Middle frontal gyrus (tissue), 1 donor: ENCODE measurements at regions not wholly inside any gene's neighbourhood (a gene's known extent, or its start where the extent isn't known, plus 50 kb on each side); places are given as distances from the start of the nearest gene placed in this dataset.
"Not testable (repeated sequence)": the region's sequence is repeated elsewhere in the genome, so short reads cannot be mapped to it uniquely, and the experiment has no call there.

ENCODE experiments used
- DNase-seq: peaks from one replicate; pipeline ENCODE4 v3.0.0-alpha.2; 2015; ENCODE audit warnings: low spot score; ENCODE audit errors: extremely low spot score

DNA sequence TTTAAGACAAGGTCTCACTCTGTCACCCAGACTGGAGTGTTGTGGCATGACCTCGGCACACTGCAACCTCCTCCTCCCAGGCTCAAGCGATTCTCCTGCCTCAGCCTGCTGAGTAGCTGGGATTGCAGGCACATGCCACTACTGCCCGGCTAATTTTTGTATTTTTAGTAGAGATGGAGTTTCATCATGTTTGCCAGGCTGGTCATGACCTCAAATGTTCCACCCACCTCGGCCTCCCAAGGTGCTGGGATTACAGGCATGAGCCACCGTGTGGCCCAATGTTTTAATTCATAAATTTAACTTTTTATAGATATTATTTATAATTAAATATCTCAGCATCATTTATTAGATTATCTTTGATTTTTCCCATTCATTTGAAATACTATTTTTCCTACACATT is 658.0 kb upstream of the NRG3 start:
- no peak for DNase-seq

DNA sequence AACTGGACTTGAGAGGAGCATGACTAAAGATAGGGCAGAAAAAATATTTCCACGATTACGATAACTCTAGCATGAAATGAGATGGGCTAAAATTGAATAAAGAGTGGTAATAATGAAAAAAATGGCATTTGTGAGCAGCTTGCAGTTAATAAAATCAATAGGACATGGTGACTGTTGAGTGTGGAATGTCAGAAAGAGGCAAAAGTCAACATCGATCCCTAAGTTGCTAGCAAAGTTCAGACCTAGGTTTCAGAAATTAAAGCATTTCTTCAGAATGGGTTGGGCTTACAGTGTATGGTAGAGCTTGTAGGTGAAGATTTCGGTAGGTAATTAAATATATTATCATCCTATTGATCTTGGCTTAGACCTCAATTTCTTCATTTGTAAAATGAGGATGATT is 656.7 kb upstream of the NRG3 start:
- no peak for DNase-seq

DNA sequence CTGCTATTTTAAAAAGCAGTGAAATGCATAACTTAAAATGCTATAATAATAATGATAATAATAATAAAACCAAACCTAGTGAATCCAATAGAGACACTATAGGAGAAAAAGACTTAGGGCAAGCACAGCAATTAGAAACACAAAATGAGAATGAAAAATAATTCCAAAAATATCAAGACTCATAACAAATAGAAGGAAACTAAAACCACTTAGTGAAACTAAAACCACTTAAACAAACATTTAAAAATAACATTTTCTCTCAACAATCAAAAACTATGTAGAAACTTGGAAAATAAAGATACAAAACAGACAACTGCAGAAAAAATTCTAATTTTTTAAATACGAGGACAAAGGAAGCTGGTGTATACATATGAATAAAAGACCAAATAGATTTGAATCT is 655.2 kb upstream of the NRG3 start:
- no peak for DNase-seq

DNA sequence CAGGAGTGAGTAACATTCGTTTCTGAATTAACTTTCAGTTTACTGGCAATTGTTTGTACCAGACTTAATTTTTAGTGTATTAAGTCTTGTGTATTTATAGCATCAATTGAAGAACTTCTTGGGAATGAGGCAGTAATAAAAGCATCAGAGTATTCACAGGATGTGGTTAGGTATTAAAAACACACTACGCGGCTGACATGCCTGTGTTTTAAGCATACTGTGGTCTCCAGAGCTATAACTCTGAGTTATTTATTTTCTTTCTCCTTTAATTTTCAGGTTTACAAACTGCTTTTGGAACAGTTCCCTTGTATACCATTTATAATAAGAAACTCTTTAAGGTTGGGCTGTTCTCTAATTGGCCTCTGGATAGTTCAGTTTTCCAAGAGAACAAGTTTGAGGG is 626.1 kb upstream of the NRG3 start:
- DNase-seq: no peak

DNA sequence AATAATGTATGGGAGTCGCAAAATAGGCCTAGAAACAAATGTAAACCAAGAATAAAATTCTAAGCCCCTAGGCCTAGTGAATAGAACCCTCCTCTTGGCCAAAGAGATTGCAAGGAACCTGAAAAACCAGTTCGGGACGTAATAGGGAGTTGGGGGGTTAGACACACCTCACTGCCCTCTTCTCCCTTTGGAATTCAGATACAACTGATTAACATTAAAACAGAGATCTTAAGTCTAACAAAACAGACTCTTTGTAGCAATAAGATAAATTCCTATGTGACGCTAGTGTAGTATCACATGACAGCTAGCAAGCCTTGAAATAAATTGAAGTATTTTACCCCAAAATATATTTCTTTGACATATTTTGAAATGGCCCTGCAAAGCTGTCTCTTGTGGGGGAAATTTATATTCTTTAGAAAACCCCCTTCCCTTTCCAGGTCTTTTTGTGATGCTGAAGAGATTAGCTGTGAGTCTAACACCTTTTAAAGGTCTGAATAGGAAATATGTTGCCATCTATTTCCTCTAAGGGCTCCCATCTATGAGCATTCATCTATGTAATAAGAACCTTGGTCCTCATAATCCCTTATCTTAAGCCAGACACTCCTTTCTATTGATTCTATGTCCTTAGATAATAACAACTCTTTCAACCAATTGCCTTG is 623.4 kb upstream of the NRG3 start:
- no peak for DNase-seq

DNA sequence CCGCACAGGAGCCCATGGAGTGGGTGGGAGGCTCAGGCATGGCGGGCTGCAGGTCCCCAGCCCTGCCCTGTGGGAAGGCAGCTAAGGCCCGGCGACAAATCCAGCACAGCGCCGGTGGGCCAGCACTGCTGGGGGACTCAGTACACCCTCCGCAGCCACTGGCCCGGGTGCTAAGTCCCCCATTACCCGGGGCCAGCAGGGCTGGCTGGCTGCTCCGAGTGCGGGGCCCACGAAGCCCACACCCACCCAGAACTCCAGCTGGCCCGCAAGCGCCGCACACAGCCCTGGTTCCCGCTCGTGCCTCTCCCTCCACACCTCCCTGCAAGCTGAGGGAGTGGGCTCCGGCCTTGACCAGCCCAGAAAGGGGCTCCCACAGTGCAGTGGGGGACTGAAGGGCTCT is 610.0 kb upstream of the NRG3 start:
- DNase-seq: not testable (repeated sequence)

DNA sequence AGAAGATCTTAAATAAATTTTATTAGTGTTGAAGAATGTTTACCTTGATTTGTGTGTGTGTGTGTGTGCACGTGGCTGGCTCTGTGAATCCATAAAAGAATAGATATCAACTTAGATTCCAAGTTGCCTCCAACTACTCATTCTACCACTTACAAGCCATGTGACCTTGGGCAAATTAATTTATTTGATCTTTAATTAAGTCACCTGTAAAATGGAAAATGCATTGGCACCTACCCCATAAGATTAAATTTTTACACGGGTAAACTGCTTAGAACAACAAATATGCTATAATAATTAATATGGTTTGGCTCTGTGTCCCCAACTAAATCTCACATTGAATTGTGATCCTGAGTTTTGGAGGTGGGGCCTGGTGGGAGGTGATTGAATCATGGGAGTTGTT is 604.9 kb upstream of the NRG3 start:
- no peak for DNase-seq

DNA sequence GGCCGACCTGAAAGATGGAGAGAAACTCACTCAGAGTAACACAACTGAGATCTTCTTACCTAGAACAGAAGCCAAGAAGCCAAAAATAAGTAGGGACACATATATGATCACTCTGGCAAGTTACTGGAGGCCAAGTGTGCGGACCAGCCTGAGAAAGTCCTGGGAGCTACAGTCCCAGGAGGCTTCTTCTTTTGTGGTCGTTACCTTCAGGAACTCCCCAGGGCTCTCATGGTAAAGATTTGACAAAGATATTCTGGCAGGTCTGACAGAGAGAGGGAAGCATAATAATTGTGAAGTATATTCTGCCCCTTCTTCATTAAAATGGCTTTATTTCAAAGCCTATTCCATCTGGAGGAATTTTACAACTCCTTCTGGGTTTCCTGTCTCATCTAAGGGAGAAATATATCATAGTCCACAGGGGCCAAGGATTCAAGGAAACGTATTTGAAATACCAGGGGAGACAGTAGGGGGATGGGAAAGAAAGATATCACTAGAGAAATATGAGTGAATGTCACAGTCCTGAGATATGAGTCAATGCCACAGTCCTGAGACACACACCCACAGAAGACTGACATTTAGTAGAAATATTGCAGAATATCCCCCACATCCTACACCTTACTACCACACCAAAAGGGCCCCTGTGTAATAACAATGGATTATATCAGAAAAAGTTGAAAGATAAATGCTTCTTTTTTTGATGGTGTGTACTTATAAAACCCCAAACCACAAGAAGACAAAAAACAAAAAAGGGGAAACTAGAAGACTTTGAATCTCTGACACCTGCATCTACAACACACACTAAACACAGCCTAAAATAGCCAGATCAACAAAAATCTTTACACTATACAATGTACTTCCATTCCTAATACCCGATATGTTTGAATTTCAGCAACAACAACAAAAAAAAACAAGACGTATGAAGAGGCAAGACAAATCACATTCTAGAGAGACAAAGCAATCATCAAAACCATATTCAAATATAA is 594.2 kb upstream of the NRG3 start:
- no peak for DNase-seq

DNA sequence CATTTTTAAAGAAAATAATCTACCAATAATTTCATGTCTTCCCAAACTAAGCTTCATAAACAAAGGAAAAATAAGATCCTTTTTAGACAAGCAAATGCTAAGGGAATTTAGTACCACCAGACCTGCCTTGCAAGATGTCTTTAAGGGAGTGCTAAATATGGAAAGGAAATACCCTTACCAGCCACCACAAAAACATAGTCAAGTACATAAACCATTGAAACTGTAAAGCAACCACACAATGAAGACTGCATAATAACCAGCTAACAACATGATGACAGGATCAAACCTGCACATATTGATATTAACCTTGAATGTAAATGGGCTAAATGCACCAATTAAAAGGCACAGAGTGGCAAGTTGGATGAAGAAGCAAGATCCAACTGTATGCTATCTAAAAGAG is 586.5 kb upstream of the NRG3 start:
- no peak for DNase-seq

DNA sequence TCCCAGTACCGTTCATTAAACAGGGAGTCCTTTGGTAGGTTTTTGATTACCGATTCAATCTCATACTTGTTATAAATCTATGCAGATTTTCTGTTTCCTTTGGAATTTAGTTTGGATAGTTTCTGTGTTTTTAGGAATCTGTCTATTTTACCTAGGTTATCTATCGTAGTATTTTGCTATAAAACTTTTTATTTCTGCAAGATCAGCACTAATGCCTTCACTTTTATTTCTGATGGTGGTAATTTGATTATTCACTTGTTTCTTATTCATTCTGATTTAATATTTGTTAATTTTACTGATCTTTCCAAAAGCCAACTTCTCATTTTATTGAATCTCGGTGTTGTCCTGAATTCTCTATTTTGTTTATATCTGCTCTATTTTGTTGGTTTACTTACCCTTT is 577.7 kb upstream of the NRG3 start:
- no peak for DNase-seq

DNA sequence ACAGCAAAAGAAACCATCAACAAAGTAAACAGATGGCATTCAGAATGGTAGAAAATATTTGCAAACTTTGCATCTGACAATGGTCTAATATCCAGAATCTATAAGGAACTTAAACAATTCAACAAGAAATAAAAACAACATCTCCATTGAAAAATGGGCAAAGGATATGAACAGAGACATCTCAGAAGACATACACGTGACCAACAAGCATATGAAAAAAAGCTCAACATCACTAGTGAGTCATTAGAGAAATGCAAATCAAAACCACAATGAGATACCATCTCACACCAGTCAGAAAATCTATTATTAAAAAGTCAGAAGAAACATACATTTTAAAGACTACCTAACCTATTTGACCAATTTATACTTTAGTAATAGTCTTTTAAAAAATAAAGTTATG is 571.3 kb upstream of the NRG3 start:
- no peak for DNase-seq

DNA sequence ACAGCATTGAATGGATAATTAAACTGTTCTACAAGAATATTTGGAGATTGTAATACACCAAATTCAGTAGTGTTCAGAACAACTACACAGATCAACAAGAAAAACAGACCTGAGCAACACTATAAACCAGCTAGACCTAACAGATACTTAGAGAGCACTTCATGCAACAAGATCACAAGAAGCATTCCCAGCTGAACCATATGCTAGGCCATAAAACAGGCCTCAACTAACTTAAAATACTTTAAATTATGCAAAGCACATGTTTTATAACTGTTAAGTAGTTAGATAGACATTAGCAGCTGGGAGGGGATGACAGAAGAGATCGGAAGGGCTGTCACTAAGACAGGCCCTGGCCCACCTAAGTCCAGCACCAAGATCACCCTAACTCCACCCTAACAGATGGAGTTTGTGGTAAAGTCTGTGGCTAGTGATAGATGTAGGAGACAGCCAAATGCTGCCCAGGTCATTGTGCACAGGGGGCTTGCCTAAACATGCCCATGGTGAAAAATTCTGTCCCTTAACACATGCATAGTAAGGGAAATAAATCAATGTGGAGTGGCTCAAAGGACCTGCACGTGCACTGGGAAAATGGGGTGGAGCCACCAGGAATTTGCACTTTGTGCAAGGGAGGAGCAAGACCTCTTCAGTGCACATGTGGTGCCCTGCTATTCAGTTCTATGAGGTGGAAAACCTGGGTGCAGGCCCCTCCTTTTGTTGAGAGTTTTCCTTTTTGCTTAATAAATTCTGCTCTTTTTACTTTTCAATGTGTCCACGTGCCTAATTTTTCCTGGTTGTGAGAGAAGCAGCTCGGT is 567.8 kb upstream of the NRG3 start:
- DNase-seq: no peak

DNA sequence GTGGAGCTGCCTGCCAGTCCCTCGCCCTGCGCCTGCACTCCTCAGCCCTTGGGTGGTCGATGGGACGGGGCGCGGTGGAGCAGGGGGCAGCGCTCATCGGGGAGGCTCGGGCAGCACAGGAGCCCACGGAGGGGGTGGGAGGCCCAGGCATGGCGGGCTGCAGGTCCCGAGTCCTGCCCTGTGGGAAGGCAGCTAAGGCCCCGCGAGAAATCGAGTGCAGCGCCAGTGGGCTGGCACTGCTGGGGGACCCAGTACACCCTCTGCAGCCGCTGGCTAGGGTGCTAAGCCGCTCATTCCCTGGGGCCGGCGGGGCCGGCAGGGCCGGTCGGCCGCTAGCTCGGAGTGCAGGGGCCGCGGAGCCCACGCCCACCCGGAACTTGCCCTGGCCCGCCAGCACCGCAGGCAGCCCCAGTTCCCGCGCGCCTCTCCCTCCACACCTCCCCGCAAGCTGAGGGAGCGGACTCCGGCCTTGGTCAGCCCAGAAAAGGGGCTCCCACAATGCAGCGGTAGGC is 565.9 kb upstream of the NRG3 start:
- DNase-seq: no peak

DNA sequence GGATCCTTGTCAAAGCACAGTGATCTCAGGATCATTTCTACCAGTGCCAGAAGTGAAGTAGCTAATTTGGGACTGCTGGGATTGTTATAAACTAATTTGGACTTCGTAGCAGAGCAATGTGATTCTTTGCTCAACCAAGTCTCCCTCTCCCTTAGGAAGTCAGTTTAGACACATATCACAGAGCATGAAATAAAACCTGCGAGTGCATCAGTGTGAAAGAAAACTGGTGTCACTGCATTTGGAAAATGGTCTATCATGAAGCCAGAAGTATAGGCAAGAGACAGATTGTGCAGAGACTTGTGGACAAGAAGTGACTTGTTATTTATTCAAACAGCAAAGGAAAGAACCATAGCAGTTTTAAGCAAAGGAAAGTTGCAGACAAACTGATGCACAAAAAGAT is 560.5 kb upstream of the NRG3 start:
- DNase-seq: no peak

DNA sequence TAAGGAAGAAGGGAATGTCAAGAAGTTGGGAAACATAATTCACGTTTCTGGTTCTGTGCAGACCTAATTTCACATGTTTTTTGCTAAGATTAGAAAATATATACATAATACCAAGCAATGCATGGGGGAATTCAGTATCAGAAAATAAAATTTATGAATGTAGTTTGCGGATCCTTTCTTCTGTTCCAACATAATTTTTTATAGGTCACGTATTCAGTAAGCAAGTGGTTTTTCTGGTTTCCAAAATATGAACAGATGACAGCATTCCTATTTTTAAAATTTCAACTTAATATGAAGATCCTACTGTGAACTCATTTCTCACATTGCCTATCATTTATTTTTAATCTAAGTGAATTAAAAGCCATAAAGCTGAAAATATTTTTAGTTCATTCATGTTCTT is 560.0 kb upstream of the NRG3 start:
- DNase-seq: no peak

DNA sequence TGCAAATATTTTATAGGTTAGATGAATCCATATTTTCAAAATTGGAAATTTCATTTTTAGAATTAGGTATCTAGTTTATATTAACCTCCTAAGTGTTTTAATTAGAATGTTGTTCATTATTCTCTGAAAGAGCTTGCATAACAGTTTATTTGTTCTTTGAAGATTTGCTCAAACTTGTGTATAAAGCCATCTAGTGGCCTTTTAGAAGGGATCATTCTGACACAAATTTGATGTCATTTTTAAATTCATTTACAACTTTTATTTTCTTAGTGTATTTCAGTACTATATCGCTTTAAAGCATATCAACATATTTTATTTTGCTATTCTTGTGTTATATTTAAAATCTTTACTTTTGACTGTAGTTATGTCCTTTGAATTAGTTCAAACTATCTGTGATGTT is 527.0 kb upstream of the NRG3 start:
- no peak for DNase-seq

DNA sequence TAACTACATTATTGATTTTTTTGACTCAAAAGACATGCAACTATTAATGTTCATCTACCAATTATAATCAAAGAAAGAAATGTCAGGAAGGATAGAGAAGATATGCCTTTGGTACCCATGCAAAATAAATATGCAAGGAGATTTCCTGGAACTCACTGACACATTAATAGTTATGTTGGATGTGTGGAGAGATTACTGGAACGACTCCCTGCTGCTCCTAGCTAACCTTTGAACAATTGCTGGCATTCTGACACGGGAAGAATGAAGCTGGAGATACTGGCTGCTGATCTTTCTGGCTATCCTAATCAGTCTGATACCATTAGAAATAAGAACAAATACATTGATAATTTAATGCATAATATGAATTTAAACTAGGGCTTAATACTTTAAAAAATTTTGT is 507.9 kb upstream of the NRG3 start:
- no peak for DNase-seq

DNA sequence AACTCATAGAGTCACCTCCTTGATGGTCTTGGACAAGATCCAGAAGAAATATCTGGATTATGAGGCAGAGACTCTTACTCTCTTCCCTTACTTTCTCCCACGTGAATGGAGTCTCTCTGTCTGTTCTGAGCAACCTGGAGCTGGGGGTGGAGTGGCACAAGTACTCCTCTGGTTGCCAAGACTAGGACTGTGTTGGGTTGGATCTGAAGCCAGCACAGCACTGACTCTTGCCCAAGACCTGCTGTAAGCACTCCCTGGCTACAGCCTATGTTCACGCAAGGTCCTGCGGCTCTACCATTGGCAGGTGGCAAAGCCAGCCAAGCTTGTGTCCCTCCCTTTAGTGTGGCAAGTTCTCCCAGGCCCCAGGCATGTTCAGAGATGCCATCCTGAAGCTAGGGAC is 488.2 kb upstream of the NRG3 start:
- no peak for DNase-seq

DNA sequence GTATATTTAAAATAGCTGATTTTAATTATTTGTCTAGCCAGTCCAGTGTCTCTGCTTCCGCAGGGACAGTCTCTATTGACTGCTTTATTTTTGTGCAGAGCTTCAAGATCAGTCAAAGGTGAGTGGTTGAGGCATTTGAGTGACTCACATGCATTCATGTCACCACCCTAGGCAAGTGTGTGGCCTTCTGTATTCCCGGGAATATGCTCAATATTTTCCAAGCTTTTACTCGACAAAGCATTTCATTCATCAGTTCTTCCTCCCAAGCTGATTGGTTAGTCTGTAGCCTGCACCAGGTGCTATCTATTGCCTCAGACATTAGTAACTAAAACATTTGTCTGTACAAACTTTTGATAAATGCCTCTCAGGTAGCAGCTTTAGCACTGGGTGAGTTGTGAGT is 471.5 kb upstream of the NRG3 start:
- DNase-seq: no peak

DNA sequence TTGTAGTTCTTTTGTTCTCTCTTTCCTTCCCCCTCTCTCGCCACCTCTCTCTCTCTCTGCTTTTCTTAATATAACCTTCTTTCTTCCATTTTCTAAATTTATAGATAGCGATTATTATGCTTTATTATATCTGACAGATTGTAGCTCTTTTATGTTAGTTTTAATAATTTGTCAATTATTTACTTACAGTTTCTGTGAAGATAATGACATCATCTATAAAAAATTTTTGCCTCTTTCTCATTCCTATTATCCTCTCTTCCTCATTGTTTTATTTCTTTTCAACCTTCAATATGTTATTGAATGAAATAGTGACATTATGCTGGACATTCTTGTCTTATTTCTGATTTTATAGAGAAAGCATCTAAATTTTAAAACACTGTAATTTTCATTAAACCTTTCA is 469.6 kb upstream of the NRG3 start:
- DNase-seq: no peak

DNA sequence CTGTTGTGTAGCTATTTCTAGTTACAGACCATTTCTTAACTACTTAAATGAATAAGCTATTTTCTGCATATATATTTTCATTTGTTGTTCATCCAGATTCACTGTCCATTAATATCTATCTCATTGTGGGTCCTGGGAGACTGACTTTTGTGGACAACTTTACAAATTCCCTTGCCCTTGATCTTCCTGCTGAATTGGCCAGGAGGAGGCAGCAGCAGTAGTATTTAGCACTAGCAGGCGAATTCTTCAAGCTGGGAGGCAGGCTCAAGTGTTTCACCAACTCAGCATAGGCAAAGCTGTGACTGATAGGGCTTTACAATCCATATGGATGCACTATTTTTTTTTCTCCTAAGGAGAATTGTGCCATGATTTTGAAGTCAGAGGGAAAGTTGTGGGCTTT is 461.0 kb upstream of the NRG3 start:
- DNase-seq: no peak

DNA sequence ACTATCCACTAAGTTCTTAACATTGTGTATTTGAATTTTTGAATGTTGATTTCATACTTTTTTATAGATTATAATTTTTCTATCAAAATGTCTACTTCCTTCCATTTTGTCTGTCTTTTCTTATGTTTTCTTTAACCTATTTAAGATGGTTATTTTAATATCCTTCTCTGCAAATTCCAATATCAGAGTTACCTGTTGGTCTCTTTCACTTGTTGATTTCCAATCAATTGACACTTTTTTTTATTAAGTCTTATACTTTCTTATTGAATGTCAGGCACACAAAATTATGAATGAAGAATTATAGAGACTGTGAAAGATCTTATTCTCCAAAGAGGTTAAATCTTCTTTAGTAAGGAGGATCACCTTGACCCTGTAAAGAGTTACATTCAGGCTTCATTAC is 448.3 kb upstream of the NRG3 start:
- DNase-seq: no peak
